PC-3 (cell line): ENCODE measurements at regions not wholly inside any gene's neighbourhood (a gene's known extent, or its start where the extent isn't known, plus 50 kb on each side); places are given as distances from the start of the nearest gene placed in this dataset.

Experiments
- CTCF ChIP-seq: fragments of 300-600 bp; sonication (generic); conservative IDR thresholded peaks from 2 replicates; pipeline ENCODE4 v1.5.1; 2017; ENCODE audit warnings: antibody characterized with exemption, low read depth, mild to moderate bottlenecking, low read length
- EZH2 ChIP-seq: fragments of 300-600 bp; sonication (generic); IDR thresholded peaks from one replicate; pipeline ENCODE4 v1.6.1; 2017; ENCODE audit warnings: antibody characterized with exemption, mild to moderate bottlenecking, low read length; ENCODE audit not compliant: unreplicated experiment
- EZH2phosphoT487 ChIP-seq: fragments of 300-600 bp; sonication (generic); IDR thresholded peaks from 2 replicates; pipeline ENCODE4 v1.6.1; 2018; ENCODE audit warnings: mild to moderate bottlenecking, antibody characterized with exemption, low read length, borderline replicate concordance

DNA sequence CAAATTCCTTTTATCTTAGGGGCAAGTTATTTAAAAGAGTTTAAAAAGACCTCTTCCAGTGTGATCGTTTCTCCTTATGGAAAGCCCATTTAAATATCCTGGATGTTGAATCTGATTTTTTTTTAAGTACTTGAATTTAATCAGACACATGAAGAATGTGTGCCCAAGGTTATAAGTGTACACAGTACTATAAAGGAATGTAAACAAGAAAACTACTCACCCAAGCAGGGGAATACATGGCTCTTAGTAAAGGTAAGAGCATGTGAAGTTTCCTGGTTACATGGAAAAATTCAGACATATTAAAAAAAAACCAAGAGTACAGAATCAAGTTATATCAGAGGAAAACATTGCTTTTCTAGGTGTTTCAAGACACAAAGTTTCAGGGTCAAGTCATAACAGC lies 546.9 kb downstream of the MATN1 start:
- TF ChIP-seq CTCF (no peak), EZH2 (no peak), EZH2phosphoT487 (no peak)
